Neural cell (in vitro differentiated cells): ENCODE measurements at regions not wholly inside any gene's neighbourhood (a gene's known extent, or its start where the extent isn't known, plus 50 kb on each side); places are given as distances from the start of the nearest gene placed in this dataset.

Source experiments
- EP300 ChIP-seq: fragments of 450-650 bp; conservative IDR thresholded peaks from 2 replicates; pipeline ENCODE4 v1.6.1; 2014; ENCODE audit warnings: antibody characterized with exemption, mild to moderate bottlenecking, moderate library complexity; ENCODE audit not compliant: poor library complexity, severe bottlenecking
- EZH2 ChIP-seq: fragments of 200-600, 300-800 bp; shearing (Covaris generic), sonication (generic); IDR thresholded peaks from 2 replicates; pipeline ENCODE4 v1.6.1; 2014; ENCODE audit warnings: antibody characterized with exemption, low read length, borderline replicate concordance, mild to moderate bottlenecking; ENCODE audit not compliant: insufficient read depth, poor library complexity, severe bottlenecking
- MXI1 ChIP-seq: fragments of 450-650 bp; conservative IDR thresholded peaks from 2 replicates; pipeline ENCODE4 v1.6.1; 2014; ENCODE audit warnings: antibody characterized with exemption, mild to moderate bottlenecking; ENCODE audit not compliant: poor library complexity, severe bottlenecking
- POLR2AphosphoS5 ChIP-seq: IDR thresholded peaks from 2 replicates; pipeline ENCODE4 v1.6.1; 2012
- RAD21 ChIP-seq: fragments of 450-650 bp; conservative IDR thresholded peaks from 2 replicates; pipeline ENCODE4 v1.6.1; 2014; ENCODE audit warnings: antibody characterized with exemption, mild to moderate bottlenecking, moderate library complexity
- SMC3 ChIP-seq: fragments of 450-650 bp; conservative IDR thresholded peaks from 2 replicates; pipeline ENCODE4 v1.6.1; 2014; ENCODE audit warnings: antibody characterized with exemption, mild to moderate bottlenecking, moderate library complexity; ENCODE audit not compliant: poor library complexity
- TAF1 ChIP-seq: IDR thresholded peaks from 2 replicates; pipeline ENCODE4 v1.6.1; 2012; ENCODE audit warnings: low read depth
- TF ChIP-seq, protein P1 (sequence below): fragments of 450-650 bp; IDR thresholded peaks from 2 replicates; pipeline ENCODE4 v1.5.1; 2014; ENCODE audit warnings: antibody characterized with exemption, mild to moderate bottlenecking, moderate library complexity; ENCODE audit not compliant: poor library complexity, severe bottlenecking
- TF ChIP-seq, protein P2 (sequence below): IDR thresholded peaks from 2 replicates; pipeline ENCODE4 v1.6.1; 2012; ENCODE audit warnings: borderline replicate concordance

- TF ChIP-seq, protein P1, sequence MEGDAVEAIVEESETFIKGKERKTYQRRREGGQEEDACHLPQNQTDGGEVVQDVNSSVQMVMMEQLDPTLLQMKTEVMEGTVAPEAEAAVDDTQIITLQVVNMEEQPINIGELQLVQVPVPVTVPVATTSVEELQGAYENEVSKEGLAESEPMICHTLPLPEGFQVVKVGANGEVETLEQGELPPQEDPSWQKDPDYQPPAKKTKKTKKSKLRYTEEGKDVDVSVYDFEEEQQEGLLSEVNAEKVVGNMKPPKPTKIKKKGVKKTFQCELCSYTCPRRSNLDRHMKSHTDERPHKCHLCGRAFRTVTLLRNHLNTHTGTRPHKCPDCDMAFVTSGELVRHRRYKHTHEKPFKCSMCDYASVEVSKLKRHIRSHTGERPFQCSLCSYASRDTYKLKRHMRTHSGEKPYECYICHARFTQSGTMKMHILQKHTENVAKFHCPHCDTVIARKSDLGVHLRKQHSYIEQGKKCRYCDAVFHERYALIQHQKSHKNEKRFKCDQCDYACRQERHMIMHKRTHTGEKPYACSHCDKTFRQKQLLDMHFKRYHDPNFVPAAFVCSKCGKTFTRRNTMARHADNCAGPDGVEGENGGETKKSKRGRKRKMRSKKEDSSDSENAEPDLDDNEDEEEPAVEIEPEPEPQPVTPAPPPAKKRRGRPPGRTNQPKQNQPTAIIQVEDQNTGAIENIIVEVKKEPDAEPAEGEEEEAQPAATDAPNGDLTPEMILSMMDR, result no peak
- TF ChIP-seq TAF1 (no peak), RAD21 (no peak), POLR2AphosphoS5 (no peak), EZH2 (no peak), SMC3 (no peak), EP300 (no peak), MXI1 (no peak)
- TF ChIP-seq, protein P2, sequence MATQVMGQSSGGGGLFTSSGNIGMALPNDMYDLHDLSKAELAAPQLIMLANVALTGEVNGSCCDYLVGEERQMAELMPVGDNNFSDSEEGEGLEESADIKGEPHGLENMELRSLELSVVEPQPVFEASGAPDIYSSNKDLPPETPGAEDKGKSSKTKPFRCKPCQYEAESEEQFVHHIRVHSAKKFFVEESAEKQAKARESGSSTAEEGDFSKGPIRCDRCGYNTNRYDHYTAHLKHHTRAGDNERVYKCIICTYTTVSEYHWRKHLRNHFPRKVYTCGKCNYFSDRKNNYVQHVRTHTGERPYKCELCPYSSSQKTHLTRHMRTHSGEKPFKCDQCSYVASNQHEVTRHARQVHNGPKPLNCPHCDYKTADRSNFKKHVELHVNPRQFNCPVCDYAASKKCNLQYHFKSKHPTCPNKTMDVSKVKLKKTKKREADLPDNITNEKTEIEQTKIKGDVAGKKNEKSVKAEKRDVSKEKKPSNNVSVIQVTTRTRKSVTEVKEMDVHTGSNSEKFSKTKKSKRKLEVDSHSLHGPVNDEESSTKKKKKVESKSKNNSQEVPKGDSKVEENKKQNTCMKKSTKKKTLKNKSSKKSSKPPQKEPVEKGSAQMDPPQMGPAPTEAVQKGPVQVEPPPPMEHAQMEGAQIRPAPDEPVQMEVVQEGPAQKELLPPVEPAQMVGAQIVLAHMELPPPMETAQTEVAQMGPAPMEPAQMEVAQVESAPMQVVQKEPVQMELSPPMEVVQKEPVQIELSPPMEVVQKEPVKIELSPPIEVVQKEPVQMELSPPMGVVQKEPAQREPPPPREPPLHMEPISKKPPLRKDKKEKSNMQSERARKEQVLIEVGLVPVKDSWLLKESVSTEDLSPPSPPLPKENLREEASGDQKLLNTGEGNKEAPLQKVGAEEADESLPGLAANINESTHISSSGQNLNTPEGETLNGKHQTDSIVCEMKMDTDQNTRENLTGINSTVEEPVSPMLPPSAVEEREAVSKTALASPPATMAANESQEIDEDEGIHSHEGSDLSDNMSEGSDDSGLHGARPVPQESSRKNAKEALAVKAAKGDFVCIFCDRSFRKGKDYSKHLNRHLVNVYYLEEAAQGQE, result no peak
These were observed 176.1 kb upstream of the CDH12 start for GRCh38 chr5:23029290-23029689.
